ENCODE measurements at regions not wholly inside any gene's neighbourhood (a gene's known extent, or its start where the extent isn't known, plus 50 kb on each side); places are given as distances from the start of the nearest gene placed in this dataset.

DNA sequence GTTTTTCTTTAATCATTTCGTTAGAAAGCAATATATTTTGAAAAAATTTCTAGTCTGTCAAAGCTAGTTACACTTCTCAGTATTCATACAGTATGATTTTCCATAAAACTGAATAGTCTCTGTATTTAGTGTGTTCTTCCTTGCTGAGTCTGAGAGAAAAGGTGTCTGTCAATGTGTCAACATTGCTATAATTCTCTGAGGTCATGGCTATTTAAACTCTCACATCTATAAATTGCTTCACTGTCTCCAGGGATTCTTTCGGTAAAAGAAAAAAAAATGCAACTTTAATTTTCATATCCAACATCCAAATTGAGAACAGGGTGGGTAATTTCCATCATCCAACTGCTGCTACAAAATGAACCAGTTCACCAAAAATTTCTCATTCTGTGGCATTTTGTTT is 319.7 kb upstream of the GHITM start:
- no peaks in the 10 kb centered on the region for H3K36me3 Mint-ChIP-seq (ENCODE audit: insufficient read depth)
- DNase-seq (ENCODE audit: low spot score in 2 of 2) = no peak
- no peaks in the 10 kb centered on the region for H3K9me3 Mint-ChIP-seq
- H3K4me1 Mint-ChIP-seq = no peaks in the 10 kb centered on the region
- no peak overlapping the region for H3K4me3 Mint-ChIP-seq
- H3K27ac Mint-ChIP-seq (ENCODE audit: low read depth) = no peak overlapping the region
- no peak for ATAC-seq (replicated peaks; ENCODE audit: extremely low read depth, poor library complexity, severe bottlenecking)
- H3K27me3 Mint-ChIP-seq = no peaks in the 10 kb centered on the region

GRCh38 chr10:83820033-83820432 is 319.3 kb upstream of the GHITM start:
- Mint-ChIP-seq H3K27ac (ENCODE audit: low read depth) (no peak overlapping the region), H3K36me3 (ENCODE audit: insufficient read depth) (no peaks in the 10 kb centered on the region), H3K27me3 (no peaks in the 10 kb centered on the region), H3K4me3 (no peak overlapping the region), H3K9me3 (no peaks in the 10 kb centered on the region), H3K4me1 (no peaks in the 10 kb centered on the region)
- no peak for DNase-seq (ENCODE audit: low spot score in 2 of 2)
- no peak for ATAC-seq (replicated peaks; ENCODE audit: extremely low read depth, poor library complexity, severe bottlenecking)

- H3K36me3 Mint-ChIP-seq (ENCODE audit: insufficient read depth) = no peaks in the 10 kb centered on the region
- H3K9me3 Mint-ChIP-seq = no peaks in the 10 kb centered on the region
- no peak overlapping the region for H3K27ac Mint-ChIP-seq (ENCODE audit: low read depth)
- DNase-seq (ENCODE audit: low spot score in 2 of 2) = no peak
- ATAC-seq (replicated peaks; ENCODE audit: extremely low read depth, poor library complexity, severe bottlenecking) = no peak
- H3K27me3 Mint-ChIP-seq = no peaks in the 10 kb centered on the region
- no peaks in the 10 kb centered on the region for H3K4me1 Mint-ChIP-seq
- H3K4me3 Mint-ChIP-seq = no peak overlapping the region
These were observed 315.2 kb upstream of the GHITM start for GRCh38 chr10:83824099-83824498.

GRCh38 chr10:83834096-83834495 is 305.2 kb upstream of the GHITM start:
- no peak for DNase-seq (ENCODE audit: low spot score in 2 of 2)
- no peak for ATAC-seq (replicated peaks; ENCODE audit: extremely low read depth, poor library complexity, severe bottlenecking)
- H3K36me3 Mint-ChIP-seq (ENCODE audit: insufficient read depth) = no peaks in the 10 kb centered on the region
- H3K4me3 Mint-ChIP-seq = no peak overlapping the region
- no peaks in the 10 kb centered on the region for H3K4me1 Mint-ChIP-seq
- H3K27me3 Mint-ChIP-seq = no peaks in the 10 kb centered on the region
- H3K9me3 Mint-ChIP-seq = peaks cover 8% of the 10 kb centered on the region
- H3K27ac Mint-ChIP-seq (ENCODE audit: low read depth) = no peak overlapping the region

DNA sequence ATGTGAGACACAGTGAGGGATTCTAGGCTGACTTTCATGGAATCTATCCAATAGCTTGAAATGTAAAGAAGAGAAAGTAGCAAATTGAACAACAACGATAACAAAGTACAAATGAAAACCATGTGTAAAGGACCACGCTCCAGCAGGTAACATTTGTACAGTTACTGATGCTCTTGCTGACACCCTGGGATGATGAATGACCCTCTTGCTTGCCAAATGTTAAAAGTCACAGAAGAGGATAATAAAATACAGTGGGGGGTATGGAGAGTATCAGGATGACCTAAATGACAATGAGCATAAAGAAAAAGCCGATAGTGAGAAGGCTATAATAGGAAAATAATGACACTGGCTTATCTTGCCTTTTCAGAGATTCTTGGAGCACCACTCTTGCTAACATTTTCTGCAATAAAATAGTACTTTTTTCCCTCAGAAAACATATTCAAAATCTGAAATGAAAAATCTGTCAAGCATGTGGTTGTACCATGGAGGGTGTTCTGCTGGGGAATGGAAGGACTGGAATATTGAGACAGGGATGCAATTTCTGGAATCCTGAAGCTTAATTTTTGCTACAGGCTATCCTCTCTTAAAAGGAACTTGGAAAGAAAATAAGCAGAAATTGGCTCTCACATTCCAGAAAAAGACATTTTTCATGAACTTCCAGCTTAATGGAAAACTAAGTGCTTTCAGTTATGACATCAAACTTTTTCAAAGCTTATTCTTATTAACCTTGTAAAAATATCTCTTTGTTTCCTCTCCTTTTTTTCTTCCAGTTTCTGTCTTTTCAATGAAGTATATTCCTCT is 303.2 kb upstream of the GHITM start:
- Mint-ChIP-seq H3K9me3 (no peaks in the 10 kb centered on the region), H3K36me3 (ENCODE audit: insufficient read depth) (no peaks in the 10 kb centered on the region), H3K27me3 (no peaks in the 10 kb centered on the region), H3K27ac (ENCODE audit: low read depth) (no peak overlapping the region), H3K4me3 (no peak overlapping the region), H3K4me1 (no peaks in the 10 kb centered on the region)
- DNase-seq (ENCODE audit: low spot score in 2 of 2) = no peak
- no peak for ATAC-seq (replicated peaks; ENCODE audit: extremely low read depth, poor library complexity, severe bottlenecking)

GRCh38 chr10:83848677-83849076 is 290.6 kb upstream of the GHITM start:
- Mint-ChIP-seq H3K36me3 (ENCODE audit: insufficient read depth) (no peaks in the 10 kb centered on the region), H3K27ac (ENCODE audit: low read depth) (no peak overlapping the region), H3K4me3 (no peak overlapping the region), H3K4me1 (no peaks in the 10 kb centered on the region), H3K9me3 (no peaks in the 10 kb centered on the region), H3K27me3 (no peaks in the 10 kb centered on the region)
- no peak for ATAC-seq (replicated peaks; ENCODE audit: extremely low read depth, poor library complexity, severe bottlenecking)
- no peak for DNase-seq (ENCODE audit: low spot score in 2 of 2)

DNA sequence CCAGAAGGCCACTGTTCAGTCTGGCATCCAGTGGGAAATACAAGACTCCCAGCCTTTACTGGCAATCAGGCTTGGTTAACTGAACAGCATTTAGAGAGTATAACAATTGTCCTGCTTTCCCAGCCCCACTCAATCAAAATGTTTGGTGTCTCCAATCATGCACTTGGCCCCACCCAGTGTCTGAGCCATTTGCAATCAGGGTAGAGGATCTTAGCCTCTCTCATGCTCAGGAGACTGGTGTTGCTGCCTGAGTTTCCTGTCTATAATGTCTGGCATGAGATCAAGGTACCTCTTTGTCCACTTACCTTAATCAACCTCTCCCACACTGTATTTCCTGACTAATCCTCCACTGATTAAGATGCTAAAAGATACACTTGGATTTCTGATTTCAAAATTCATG is 290.2 kb upstream of the GHITM start:
- DNase-seq (ENCODE audit: low spot score in 2 of 2) (no peak), ATAC-seq (replicated peaks; ENCODE audit: extremely low read depth, poor library complexity, severe bottlenecking) (no peak)
- no peaks in the 10 kb centered on the region for H3K27me3 Mint-ChIP-seq
- H3K36me3 Mint-ChIP-seq (ENCODE audit: insufficient read depth) = no peaks in the 10 kb centered on the region
- no peaks in the 10 kb centered on the region for H3K4me1 Mint-ChIP-seq
- no peak overlapping the region for H3K27ac Mint-ChIP-seq (ENCODE audit: low read depth)
- no peak overlapping the region for H3K4me3 Mint-ChIP-seq
- H3K9me3 Mint-ChIP-seq = no peaks in the 10 kb centered on the region

DNA sequence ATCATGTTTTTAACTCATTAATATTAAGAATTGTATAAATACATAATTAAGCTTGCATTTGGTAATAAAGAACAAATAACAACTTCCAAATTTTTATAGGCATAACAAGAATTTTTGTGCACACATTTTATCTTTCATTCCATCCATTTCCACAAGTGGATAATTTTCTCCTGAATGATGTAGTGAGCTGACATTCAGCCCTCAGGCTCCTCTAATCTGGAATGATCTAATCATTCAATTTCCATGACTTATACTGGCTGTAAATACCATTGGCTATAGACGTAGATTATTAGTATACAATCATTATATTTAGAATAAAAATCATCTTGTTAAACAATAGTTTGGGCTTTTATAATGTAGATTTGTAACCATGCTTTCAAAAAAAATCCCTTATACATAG is 287.2 kb upstream of the GHITM start:
- Mint-ChIP-seq H3K4me3 (no peak overlapping the region), H3K4me1 (no peaks in the 10 kb centered on the region), H3K27ac (ENCODE audit: low read depth) (no peak overlapping the region), H3K36me3 (ENCODE audit: insufficient read depth) (no peaks in the 10 kb centered on the region), H3K9me3 (no peaks in the 10 kb centered on the region), H3K27me3 (no peaks in the 10 kb centered on the region)
- ATAC-seq (replicated peaks; ENCODE audit: extremely low read depth, poor library complexity, severe bottlenecking) (no peak), DNase-seq (ENCODE audit: low spot score in 2 of 2) (no peak)

GRCh38 chr10:83862723-83863122 is 276.6 kb upstream of the GHITM start:
- Mint-ChIP-seq H3K4me1 (no peaks in the 10 kb centered on the region), H3K27ac (ENCODE audit: low read depth) (no peak overlapping the region), H3K27me3 (peaks cover 18% of the 10 kb centered on the region), H3K9me3 (no peaks in the 10 kb centered on the region), H3K36me3 (ENCODE audit: insufficient read depth) (peaks cover 1% of the 10 kb centered on the region), H3K4me3 (no peak overlapping the region)
- DNase-seq (ENCODE audit: low spot score in 2 of 2) (no peak), ATAC-seq (replicated peaks; ENCODE audit: extremely low read depth, poor library complexity, severe bottlenecking) (no peak)

DNA sequence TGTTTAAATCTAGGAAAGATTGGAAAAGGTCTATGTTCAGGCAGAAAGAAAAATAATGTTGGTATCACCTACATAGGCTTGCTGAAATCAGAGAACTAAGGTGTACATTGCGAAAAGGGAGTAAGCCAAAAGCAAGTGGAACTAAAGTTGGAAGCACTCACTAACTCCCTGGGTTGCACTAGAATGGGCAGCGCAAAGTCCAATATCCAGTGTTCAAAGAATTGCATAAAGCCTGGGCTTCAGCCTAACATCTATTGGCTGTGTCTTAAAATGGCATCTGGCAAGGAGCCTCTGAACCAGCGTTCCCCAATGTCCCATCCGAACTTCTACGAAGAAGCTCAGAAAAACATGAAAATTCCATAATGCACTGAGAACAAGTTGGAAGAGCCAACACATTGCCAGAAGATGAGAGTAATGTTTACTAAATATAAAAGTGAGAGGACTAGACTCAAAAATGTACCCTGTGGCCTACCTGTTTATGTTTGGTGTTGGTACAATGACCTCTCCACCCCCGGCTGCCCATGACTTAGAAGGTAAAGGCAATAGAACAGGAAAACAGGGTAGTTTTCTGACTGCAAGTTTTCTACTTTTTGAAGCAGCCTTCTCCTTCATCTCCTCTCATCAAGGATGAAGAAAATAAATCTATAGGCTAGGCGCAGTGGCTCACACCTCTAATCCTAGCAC is 275.9 kb upstream of the GHITM start:
- Mint-ChIP-seq H3K9me3 (no peaks in the 10 kb centered on the region), H3K27me3 (peaks cover 18% of the 10 kb centered on the region), H3K4me3 (no peak overlapping the region), H3K27ac (ENCODE audit: low read depth) (no peak overlapping the region), H3K4me1 (no peaks in the 10 kb centered on the region), H3K36me3 (ENCODE audit: insufficient read depth) (peaks cover 1% of the 10 kb centered on the region)
- no peak for ATAC-seq (replicated peaks; ENCODE audit: extremely low read depth, poor library complexity, severe bottlenecking)
- DNase-seq (ENCODE audit: low spot score in 2 of 2) = no peak

DNA sequence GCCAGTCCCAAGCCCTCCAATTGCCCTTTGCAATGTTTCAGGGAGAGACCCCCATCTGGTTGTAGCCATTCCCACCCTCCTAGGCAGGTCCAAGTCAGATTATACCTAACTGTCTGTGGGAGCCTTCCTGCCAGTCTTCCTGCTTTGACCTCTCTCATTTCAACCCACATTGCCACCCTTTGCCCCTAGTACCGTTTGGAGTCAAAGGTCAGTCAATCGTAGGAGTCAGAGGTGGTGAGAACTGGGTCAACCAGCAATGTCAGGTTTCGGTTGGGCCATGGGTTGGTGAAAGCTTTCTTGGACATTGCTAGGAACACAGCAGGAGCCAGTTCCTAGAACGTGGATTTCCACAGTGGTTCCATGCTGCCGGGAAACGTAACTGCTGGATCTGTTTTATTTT is 269.4 kb upstream of the GHITM start:
- Mint-ChIP-seq H3K9me3 (no peaks in the 10 kb centered on the region), H3K27ac (ENCODE audit: low read depth) (no peak overlapping the region), H3K4me3 (no peak overlapping the region), H3K27me3 (no peaks in the 10 kb centered on the region), H3K36me3 (ENCODE audit: insufficient read depth) (no peaks in the 10 kb centered on the region), H3K4me1 (no peaks in the 10 kb centered on the region)
- ATAC-seq (replicated peaks; ENCODE audit: extremely low read depth, poor library complexity, severe bottlenecking) (no peak), DNase-seq (ENCODE audit: low spot score in 2 of 2) (no peak)

DNA sequence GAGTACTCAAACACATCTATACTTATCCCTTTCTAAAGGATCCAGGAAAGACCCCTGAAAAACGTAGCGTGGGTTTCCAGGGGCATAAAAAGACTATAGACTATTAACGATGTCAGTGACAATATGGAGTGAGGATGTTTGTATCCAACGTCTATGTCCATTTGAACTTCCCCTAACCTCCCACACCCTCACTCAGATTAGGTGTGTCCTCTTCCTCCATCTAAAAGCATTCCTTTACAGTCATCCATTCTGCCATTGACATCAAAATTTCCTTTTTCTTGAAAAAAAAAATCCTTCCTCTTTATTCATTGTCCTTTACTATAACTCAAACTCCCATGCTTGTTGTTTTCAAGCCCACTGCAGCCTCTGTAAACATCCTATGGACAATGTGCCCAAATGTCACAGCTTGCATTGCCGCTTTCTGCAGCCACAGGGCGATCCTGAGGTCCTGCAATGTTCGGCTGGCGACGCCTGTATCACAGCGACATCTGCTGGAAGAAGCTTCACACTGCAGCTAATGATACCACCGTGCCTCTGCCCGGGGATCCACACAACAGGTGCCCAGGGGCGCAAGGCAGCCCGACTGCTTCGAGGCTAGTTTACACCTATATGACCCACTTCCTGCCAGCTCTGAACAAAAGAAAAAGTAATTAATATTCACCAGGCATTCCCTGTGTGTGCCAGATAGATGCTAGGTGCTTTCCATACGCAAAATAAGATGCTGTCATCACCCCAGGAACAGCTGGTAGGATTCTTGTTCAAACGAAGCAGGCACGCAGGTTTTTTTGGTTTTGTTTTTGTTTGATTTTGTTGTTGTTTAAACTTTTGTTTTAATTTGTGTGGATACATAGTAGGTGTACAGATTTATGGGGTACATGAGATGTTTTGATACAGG is 267.9 kb upstream of the GHITM start:
- peak; percentile 22 to 37 for DNase-seq (ENCODE audit: low spot score in 2 of 2)
- H3K4me3 Mint-ChIP-seq = no peak overlapping the region
- H3K9me3 Mint-ChIP-seq = no peaks in the 10 kb centered on the region
- H3K27me3 Mint-ChIP-seq = peaks cover 13% of the 10 kb centered on the region
- H3K27ac Mint-ChIP-seq (ENCODE audit: low read depth) = no peak overlapping the region
- no peaks in the 10 kb centered on the region for H3K36me3 Mint-ChIP-seq (ENCODE audit: insufficient read depth)
- H3K4me1 Mint-ChIP-seq = no peaks in the 10 kb centered on the region
- peak; percentile 62 for ATAC-seq (replicated peaks; ENCODE audit: extremely low read depth, poor library complexity, severe bottlenecking)
